NCI-H510A (cell line): ENCODE measurements at regions not wholly inside any gene's neighbourhood (a gene's known extent, or its start where the extent isn't known, plus 50 kb on each side); places are given as distances from the start of the nearest gene placed in this dataset.

Source experiments
- DNase-seq: peaks from one replicate; lab custom pipeline; 2025; lab: John Stamatoyannopoulos, UW

DNA sequence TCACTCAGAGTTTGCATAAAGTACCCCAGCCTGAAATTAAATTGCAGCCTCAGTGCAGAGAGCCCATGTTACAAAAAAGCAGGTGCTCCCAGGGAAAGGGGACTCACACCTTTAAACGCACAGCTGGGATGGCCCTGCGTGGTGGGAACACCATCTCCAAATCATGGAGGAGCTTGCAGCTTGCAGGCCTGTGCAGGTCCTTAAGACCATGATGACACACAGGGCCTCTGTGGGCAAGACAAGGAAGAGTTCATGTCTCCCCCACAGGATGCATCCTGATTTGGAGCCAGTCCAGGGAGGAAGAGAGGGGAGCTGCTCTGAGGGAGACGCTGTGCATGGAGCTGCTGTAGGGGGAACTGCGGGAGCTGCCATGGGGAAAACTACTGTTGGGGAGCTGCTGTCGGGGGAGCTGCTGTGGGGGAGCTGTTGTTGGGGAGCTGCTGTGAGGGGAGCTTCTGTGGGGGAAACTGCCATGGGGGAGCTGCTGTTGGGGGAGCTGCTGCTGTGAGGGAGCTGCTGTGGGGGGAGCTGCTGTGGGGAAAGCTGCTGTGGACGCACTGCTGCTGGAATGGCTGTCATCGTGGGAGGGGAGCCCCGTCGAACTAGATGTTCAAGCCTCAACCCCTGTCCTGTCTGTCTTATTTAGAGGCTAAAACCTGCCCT is 113.9 kb downstream of the MATN1 start:
- no peak for DNase-seq

- DNase-seq = no peak
These were observed 115.7 kb downstream of the MATN1 start for GRCh38 chr1:30607723-30608122.

GRCh38 chr1:30606166-30606565 is 117.2 kb downstream of the MATN1 start:
- DNase-seq = no peak

DNA sequence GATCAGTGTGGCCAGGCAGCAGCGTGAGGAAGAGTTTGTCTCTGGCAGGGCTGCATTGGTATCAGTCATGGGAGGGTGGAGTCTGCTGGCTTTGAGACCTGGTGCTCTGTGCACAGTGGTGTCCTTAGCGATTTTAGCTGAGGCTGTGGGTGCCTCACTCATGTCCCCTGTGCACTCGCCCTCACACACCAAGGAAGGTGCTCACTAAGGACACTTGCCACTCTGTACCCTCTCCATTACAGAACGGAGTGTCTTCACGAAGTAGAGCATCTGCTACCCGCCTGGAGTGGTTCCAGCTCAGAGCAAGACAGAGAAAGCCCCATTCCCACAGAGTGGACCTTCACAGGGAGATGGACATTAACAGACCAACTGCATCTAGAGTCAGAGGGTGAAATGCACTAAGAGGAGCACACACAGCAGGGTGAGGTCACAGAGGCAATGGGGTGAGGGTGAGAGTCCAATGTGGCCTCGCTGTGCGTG is 117.9 kb downstream of the MATN1 start:
- DNase-seq = no peak

GRCh38 chr1:30604801-30605440 is 118.5 kb downstream of the MATN1 start:
- no peak for DNase-seq

GRCh38 chr1:30603081-30603858 is 120.1 kb downstream of the MATN1 start:
- no peak for DNase-seq

DNA sequence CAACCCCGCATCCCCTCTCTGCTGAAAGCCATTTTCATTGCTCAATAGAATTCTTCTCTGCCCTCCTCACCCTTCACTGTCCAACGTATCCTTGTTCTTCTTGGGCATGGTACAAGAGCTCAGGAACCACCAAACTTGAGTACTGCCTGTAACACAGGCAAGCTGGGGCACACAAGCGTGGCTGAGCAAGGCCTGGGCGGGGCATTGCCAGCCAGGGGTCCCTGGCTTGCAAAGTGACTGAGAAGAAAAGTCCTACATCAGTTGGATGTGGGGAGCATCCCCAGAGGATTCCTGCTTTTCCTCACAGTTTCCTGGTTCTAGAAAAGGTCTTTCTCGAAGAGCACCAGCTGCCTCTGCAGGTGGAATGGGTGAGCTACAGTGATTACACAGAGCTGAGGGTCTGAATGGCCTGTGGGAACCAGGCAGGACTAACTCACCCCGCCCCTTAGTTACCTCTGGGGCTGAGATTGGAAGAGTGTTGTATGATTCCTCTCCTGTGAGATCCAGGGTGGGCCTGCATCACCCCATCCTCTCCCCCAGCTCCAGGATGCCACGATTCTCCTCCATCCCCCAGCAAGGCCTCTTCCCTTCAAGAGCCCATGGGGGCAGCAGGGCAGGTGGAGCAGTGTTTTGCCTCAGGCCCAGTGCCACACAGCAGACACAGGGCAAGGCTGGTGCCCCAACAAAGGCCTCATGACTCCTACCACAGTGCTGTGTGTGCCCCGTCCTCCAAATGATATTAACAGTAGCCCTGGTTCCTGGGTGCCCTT is 121.9 kb downstream of the MATN1 start:
- no peak for DNase-seq

DNA sequence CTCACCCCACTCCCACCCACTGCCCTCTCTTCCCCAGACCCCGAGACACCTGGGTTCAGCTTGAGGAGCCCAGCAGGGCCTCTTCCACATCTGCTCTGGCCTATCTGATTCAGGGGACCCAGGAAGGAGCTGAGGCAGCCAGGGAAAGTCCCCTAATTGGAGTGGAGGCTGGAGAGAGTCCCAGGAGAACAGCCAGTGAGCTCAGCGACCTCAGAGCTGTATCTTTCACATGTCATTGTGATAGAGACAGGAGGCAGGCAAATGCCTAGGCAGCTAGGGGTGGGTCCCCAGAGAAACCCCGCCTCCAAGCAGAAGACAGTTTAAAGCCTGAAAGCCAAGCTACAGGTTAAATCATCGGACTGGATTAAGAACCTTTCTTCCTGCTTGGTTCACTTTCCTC is 122.7 kb downstream of the MATN1 start:
- no peak for DNase-seq

DNA sequence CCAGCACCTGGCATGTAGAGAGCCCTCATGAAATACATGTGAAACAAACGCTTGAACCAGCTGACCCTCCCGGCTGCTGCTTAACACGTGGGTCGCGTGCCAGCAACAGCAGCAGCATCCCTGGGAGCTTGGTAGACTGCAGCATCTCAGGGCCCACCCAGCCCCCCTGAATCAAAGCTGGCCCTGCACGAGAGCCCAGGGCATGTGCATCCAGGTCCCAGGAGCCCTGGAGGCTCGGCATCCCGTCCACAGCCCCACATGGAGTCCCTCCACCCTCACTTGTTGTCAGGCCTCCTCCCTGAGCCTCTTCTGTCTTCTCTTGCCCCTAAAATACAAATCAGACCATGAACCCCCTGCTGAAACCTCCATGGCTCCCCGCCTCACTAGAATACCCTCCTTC is 123.1 kb downstream of the MATN1 start:
- no peak for DNase-seq

DNA sequence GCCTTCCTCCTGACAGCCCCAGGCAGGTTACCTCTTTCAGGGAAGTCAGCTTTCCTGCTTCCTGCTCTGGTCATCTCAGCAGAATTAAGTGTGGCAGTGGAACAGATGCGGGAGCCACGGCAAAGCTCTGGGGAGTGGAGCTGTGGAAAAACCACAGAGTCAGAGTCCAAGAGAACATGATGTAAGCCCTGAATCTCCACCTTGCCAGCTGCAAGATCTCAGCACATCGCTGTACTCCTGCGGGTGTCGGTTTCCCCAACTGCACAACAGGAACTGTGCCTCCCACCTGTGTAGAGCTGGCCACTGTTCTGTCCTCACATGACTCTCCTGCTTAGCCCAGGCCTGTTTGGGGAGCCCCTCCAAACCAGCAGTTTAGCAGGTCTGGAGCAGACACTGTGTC is 123.7 kb downstream of the MATN1 start:
- DNase-seq = no peak

- DNase-seq = no peak
These were observed 124.7 kb downstream of the MATN1 start for GRCh38 chr1:30598571-30599114.

- no peak for DNase-seq
These were observed 125.7 kb downstream of the MATN1 start for GRCh38 chr1:30597711-30598110.

DNA sequence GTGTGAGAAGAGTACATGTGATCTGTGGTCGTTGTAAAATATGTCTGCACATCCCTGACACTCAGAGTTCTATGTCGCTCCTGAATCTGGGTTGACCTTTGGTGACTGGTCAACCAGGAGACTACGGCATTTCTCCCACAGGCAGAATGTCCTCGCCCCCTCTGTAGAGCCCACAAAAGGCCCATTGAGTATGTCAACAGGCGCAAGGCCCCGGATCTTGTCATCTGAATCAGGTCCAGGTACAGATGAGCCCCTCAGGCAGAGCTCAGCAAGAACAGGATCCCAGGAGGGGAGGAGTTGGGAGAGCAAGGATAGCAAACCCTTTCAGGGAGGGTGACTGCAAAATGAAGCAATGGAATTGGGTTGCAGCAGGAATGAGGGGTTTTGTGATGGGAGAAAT is 126.5 kb downstream of the MATN1 start:
- no peak for DNase-seq

GRCh38 chr1:30596470-30596869 is 126.9 kb downstream of the MATN1 start:
- no peak for DNase-seq

DNA sequence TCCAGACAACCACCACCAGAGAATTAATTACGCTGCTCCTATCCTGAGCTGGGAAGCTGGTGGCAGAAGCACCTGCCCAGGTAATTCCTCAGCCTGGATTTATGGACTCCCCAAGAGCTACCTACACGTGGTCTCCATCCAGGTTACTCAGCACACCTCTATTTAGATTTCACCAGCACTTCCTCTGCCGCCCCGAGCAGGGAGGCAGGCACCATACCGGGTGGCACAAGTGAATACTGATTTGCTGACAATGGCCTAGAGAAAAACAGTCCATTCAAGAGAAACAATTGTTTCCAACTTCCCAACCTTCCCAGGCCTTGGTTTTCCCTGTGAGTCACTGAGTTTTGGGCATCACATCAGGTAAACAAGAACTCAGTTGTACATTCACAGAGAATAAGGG is 134.3 kb downstream of the MATN1 start:
- DNase-seq = no peak

DNA sequence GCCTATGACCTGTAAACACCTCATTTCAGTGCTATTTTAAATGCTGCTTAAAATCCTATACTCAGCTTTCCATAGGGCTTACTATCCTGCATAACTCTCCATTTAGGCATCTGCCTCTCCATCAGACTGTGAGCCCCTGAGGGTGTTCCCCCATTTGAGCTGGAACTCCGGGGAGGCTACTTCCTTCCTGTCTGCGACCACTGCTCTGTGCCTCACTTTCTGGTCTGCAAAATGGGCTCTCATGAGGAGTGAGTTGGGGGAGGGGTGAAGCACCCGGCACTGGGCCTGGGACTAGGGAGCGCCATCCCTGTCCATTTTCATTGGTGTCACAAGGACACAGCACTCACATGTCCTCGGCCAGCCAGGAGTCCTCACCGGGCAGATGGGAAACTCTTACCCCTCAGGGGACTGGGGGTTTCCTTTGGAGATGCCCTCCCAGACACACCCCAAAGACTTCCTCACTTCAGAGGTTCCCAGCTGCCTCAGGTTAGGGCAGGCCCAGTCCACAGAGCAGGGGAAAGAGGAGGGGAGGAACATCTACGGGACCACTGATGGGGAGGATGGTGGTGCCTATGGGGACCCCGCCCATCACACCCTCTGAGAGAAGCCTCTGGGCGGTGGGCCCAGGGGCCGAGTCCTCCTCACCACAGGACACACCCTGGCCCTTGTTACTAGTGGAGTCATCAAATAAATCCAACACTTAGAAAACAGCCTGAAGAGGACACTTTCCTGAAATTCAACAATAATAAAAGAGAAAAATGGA is 134.9 kb downstream of the MATN1 start:
- DNase-seq = no peak

GRCh38 chr1:30586671-30587070 is 136.7 kb downstream of the MATN1 start:
- no peak for DNase-seq

DNA sequence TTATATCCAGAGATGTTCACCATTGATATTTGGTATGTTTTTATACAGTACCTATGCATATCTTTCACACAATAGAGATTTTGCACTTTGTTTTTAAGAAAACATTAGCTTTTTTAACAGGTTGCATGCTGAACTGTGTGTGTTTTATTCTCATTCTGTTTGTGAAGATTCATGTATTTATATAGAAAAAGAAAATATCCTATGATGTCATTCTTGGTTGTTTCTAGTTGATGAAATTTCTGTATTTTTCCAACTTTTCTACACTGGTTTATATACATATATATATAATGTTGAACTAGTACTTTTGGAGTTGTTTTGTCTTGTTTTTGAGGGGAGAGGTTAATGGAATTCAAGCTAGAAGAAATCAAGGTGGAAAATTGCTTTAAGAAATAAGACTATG is 143.8 kb downstream of the MATN1 start:
- no peak for DNase-seq

- DNase-seq = no peak
These were observed 148.3 kb downstream of the MATN1 start for GRCh38 chr1:30575066-30575465.

DNA sequence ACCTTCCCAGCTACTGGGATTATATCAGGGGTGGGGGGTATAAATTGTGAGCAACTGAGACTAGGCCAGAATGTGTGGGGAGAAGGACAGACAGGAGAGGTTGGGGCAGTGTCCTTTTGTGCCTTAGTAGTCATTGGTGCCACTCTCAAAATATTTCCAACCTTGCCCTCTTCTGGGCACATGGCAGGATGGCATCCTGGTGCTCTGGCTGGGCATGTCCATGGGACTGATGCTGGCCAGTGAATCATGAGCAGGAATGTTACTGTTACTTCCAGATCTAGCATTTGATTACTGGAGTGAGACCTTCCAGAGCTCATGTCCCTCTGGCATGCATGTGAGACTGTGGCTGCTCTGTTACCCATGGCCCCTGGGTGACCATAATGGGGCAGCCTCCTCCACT is 151.2 kb downstream of the MATN1 start:
- no peak for DNase-seq

GRCh38 chr1:30571380-30571779 is 152.0 kb downstream of the MATN1 start:
- no peak for DNase-seq
